ENCODE measurements at regions not wholly inside any gene's neighbourhood (a gene's known extent, or its start where the extent isn't known, plus 50 kb on each side); places are given as distances from the start of the nearest gene placed in this dataset.

DNA sequence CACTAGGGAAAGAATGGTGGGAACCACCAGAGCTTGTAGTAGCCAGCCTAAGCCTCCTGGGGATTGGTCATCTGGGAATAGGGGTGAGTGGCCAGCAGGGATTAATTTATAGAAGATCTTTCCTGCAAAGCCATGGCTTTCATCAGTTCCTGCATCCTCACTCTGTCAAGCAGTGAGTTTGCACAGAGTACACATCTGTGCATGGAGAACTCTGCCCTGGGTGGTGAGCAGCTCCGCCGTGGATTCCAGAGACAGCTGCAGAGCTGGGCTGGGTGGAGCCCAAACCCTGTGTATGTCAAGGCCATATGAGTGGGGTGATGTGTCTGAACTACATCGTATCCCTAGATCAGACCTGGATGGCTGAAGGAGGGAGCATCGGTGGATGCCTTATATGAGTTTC is 182.2 kb downstream of the GLI2 start:
- DNase-seq (ENCODE audit: low read depth, low spot score) (no peak), FAIRE-seq (no peak), ATAC-seq (no peak)
- no peak overlapping the region for H3K4me3 ChIP-seq
- no peaks in the 10 kb centered on the region for H3K9me3 ChIP-seq (replicated peaks; ENCODE audit: control insufficient read depth, insufficient read depth, low read length)
- BruUV-seq (replicated peaks), result no TSS peak
- no peak for TF ChIP-seq STAT1 (conservative IDR thresholded peaks at IDR 0.05)
- peaks cover 0 to 3% of the 10 kb centered on the region in 2 experiments; a peak in 3 of 4 replicates for H3K27me3 ChIP-seq (replicated peaks in 1 of 2; ENCODE audit: control insufficient read depth in 2 of 2, insufficient read depth in 2 of 2, low read length in 1 of 2)
- SMC1A ChIA-PET (ENCODE audit: uncharacterized antibody, unreplicated experiment), result no interaction called here
- POLR2A ChIA-PET, result no interaction called here
- no peaks in the 10 kb centered on the region for H3K4me1 ChIP-seq (ENCODE audit: control insufficient read depth, insufficient read depth, low read length)
- no peak overlapping the region for H2AFZ ChIP-seq (ENCODE audit: control insufficient read depth, low read depth, low read length)
- intact Hi-C loops (cut with micrococcal nuclease; ENCODE audit: unreplicated experiment) (no loop called here), in situ Hi-C loops (cut with MboI) (loop anchor here (5.0 kb wide), 1 partner anchor 49 kb away; no protein-coding TSS in a partner anchor)
- no peaks in the 10 kb centered on the region for H3K79me2 ChIP-seq (ENCODE audit: control insufficient read depth, insufficient read depth, low read length)
- RAD21 ChIA-PET (ENCODE audit: unreplicated experiment), result no interaction called here
- H3K9ac ChIP-seq (ENCODE audit: control insufficient read depth, insufficient read depth, low read length), result no peak overlapping the region
- 66% methylated on average over 4 of the region's 4 CpGs for WGBS (ENCODE audit: insufficient coverage, insufficient replicate concordance, low lambda C conversion rate, missing lambda C conversion rate)
- no peak overlapping the region for H3K27ac ChIP-seq (ENCODE audit: control insufficient read depth, insufficient read depth)
- no peak overlapping the region for H3K4me2 ChIP-seq (ENCODE audit: control insufficient read depth, insufficient read depth)
- CTCF ChIA-PET, result no interaction called here
- H4K20me1 ChIP-seq (ENCODE audit: control insufficient read depth, insufficient read depth), result no peaks in the 10 kb centered on the region
- no peaks in the 10 kb centered on the region for H3K36me3 ChIP-seq (ENCODE audit: control insufficient read depth in 2 of 2, insufficient read depth in 2 of 2, low read length in 1 of 2)

DNA sequence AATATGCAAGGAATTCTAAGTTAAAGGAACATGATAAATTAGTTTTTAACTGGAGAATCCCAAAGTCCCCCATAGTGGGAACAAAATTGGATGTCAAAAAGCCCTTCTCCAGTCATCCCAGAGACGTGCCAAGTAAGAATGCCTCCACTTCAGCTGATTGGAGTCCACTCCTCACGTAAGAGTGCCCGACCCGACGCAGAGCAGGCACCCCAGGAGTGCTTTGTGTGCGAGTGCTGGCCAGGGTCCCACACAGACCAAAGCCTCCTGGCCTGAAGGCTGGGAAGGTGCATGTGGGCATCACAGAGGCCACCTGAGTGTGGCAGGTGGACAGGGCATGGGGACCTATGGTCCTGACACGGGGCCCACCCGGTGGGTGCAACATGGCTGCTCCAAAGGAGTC is 183.5 kb downstream of the GLI2 start:
- intact Hi-C loops (cut with micrococcal nuclease; ENCODE audit: unreplicated experiment) (no loop called here), in situ Hi-C loops (cut with MboI) (loop anchor here (5.0 kb wide), 1 partner anchor 48 kb away; no protein-coding TSS in a partner anchor)
- Histone ChIP-seq H3K27ac (ENCODE audit: control insufficient read depth, insufficient read depth) (no peak overlapping the region), H3K4me2 (ENCODE audit: control insufficient read depth, insufficient read depth) (no peak overlapping the region), H3K36me3 (ENCODE audit: control insufficient read depth in 2 of 2, insufficient read depth in 2 of 2, low read length in 1 of 2) (no peaks in the 10 kb centered on the region), H3K27me3 (replicated peaks in 1 of 2; ENCODE audit: control insufficient read depth in 2 of 2, insufficient read depth in 2 of 2, low read length in 1 of 2) (no peaks in the 10 kb centered on the region; a peak in 2 of 4 replicates), H2AFZ (ENCODE audit: control insufficient read depth, low read depth, low read length) (no peak overlapping the region), H3K79me2 (ENCODE audit: control insufficient read depth, insufficient read depth, low read length) (no peaks in the 10 kb centered on the region), H3K9me3 (replicated peaks; ENCODE audit: control insufficient read depth, insufficient read depth, low read length) (no peaks in the 10 kb centered on the region), H3K9ac (ENCODE audit: control insufficient read depth, insufficient read depth, low read length) (no peak overlapping the region), H3K4me3 (no peak overlapping the region), H4K20me1 (ENCODE audit: control insufficient read depth, insufficient read depth) (no peaks in the 10 kb centered on the region), H3K4me1 (ENCODE audit: control insufficient read depth, insufficient read depth, low read length) (no peaks in the 10 kb centered on the region)
- ChIA-PET RAD21 (ENCODE audit: unreplicated experiment) (no interaction called here), SMC1A (ENCODE audit: uncharacterized antibody, unreplicated experiment) (no interaction called here), CTCF (no interaction called here), POLR2A (no interaction called here)
- ATAC-seq (no peak), DNase-seq (ENCODE audit: low read depth, low spot score) (no peak), FAIRE-seq (no peak)
- no TSS peak for BruUV-seq (replicated peaks)
- 33% methylated on average over 8 of the region's 8 CpGs for WGBS (ENCODE audit: insufficient coverage, insufficient replicate concordance, low lambda C conversion rate, missing lambda C conversion rate)
- no peak for TF ChIP-seq RB1 (IDR thresholded peaks at IDR 0.05; ENCODE audit: borderline replicate concordance)
- TF ChIP-seq BCL11A (IDR thresholded peaks at IDR 0.05; ENCODE audit: low read depth, low read length), result no peak
- no peak for TF ChIP-seq NFIC (IDR thresholded peaks at IDR 0.05; ENCODE audit: low read depth, low read length)
- TF ChIP-seq GATAD2B (conservative IDR thresholded peaks at IDR 0.05; ENCODE audit: low read depth), result no peak
- no peak for TF ChIP-seq ZBED1 (IDR thresholded peaks at IDR 0.05; ENCODE audit: borderline replicate concordance)
- no peak for TF ChIP-seq NKRF (conservative IDR thresholded peaks at IDR 0.05)
- no peak for TF ChIP-seq IRF3 (IDR thresholded peaks at IDR 0.05)
- TF ChIP-seq RAD21 (IDR thresholded peaks at IDR 0.05; ENCODE audit: insufficient read depth, low read depth, low read length), result no peak
- TF ChIP-seq, protein P1, sequence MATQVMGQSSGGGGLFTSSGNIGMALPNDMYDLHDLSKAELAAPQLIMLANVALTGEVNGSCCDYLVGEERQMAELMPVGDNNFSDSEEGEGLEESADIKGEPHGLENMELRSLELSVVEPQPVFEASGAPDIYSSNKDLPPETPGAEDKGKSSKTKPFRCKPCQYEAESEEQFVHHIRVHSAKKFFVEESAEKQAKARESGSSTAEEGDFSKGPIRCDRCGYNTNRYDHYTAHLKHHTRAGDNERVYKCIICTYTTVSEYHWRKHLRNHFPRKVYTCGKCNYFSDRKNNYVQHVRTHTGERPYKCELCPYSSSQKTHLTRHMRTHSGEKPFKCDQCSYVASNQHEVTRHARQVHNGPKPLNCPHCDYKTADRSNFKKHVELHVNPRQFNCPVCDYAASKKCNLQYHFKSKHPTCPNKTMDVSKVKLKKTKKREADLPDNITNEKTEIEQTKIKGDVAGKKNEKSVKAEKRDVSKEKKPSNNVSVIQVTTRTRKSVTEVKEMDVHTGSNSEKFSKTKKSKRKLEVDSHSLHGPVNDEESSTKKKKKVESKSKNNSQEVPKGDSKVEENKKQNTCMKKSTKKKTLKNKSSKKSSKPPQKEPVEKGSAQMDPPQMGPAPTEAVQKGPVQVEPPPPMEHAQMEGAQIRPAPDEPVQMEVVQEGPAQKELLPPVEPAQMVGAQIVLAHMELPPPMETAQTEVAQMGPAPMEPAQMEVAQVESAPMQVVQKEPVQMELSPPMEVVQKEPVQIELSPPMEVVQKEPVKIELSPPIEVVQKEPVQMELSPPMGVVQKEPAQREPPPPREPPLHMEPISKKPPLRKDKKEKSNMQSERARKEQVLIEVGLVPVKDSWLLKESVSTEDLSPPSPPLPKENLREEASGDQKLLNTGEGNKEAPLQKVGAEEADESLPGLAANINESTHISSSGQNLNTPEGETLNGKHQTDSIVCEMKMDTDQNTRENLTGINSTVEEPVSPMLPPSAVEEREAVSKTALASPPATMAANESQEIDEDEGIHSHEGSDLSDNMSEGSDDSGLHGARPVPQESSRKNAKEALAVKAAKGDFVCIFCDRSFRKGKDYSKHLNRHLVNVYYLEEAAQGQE (IDR thresholded peaks at IDR 0.05; ENCODE audit: low read depth, low read length), result no peak
- TF ChIP-seq RBBP5 (conservative IDR thresholded peaks at IDR 0.05), result no peak
- TF ChIP-seq PAX5 (IDR thresholded peaks at IDR 0.05; ENCODE audit: borderline replicate concordance, low read depth, low read length), result no peak
- no peak for TF ChIP-seq POLR2AphosphoS5 (IDR thresholded peaks at IDR 0.05; ENCODE audit: low read length)
- no peak for TF ChIP-seq ZNF24 (IDR thresholded peaks at IDR 0.05)
